ENCODE measurements at regions not wholly inside any gene's neighbourhood (a gene's known extent, or its start where the extent isn't known, plus 50 kb on each side); places are given as distances from the start of the nearest gene placed in this dataset.

- no peaks in the 10 kb centered on the region for H3K4me1 Mint-ChIP-seq
- H3K36me3 Mint-ChIP-seq = no peaks in the 10 kb centered on the region
- no peak overlapping the region for H3K27ac Mint-ChIP-seq
- DNase-seq (no peak), ATAC-seq (ENCODE audit: low read depth in 2 of 2) (no peak)
- Histone ChIP-seq H3K36me3 (ENCODE audit: control insufficient read depth, insufficient read depth, low read length) (no peaks in the 10 kb centered on the region), H3K27me3 (ENCODE audit: control insufficient read depth, insufficient read depth, low read length) (peaks cover 18% of the 10 kb centered on the region), H3K4me3 (ENCODE audit: low read depth, low read length) (no peak overlapping the region), H3K27ac (ENCODE audit: insufficient read depth, low read length, poor library complexity, severe bottlenecking) (no peak overlapping the region), H3K4me1 (ENCODE audit: control insufficient read depth, insufficient read depth, low read length, poor library complexity, severe bottlenecking) (no peaks in the 10 kb centered on the region), H3K9me3 (ENCODE audit: control insufficient read depth in 2 of 2, low read length in 2 of 2) (no peaks in the 10 kb centered on the region)
- H3K9me3 Mint-ChIP-seq = peaks cover 0 to 1% (median 0%) of the 10 kb centered on the region in 7 donors
- no peak overlapping the region for H3K4me3 Mint-ChIP-seq
- H3K27me3 Mint-ChIP-seq = peaks cover 27% of the 10 kb centered on the region
Observed at GRCh38 chr5:158055111-158055501, 196.2 kb upstream of the CLINT1 start.

GRCh38 chr5:158054223-158055110, 195.5 kb upstream of the CLINT1 start:
- peaks cover 0 to 1% (median 0%) of the 10 kb centered on the region in 7 donors for H3K9me3 Mint-ChIP-seq
- no peaks in the 10 kb centered on the region for H3K4me1 Mint-ChIP-seq
- H3K4me1 ChIP-seq (ENCODE audit: control insufficient read depth, insufficient read depth, low read length, poor library complexity, severe bottlenecking) = no peaks in the 10 kb centered on the region
- H3K36me3 ChIP-seq (ENCODE audit: control insufficient read depth, insufficient read depth, low read length) = no peaks in the 10 kb centered on the region
- H3K9me3 ChIP-seq (ENCODE audit: control insufficient read depth in 2 of 2, low read length in 2 of 2) = no peaks in the 10 kb centered on the region
- H3K27me3 Mint-ChIP-seq = peaks cover 25% of the 10 kb centered on the region
- H3K4me3 ChIP-seq (ENCODE audit: low read depth, low read length) = no peak overlapping the region
- ATAC-seq (ENCODE audit: low read depth in 2 of 2) (no peak), DNase-seq (no peak)
- peaks cover 18% of the 10 kb centered on the region for H3K27me3 ChIP-seq (ENCODE audit: control insufficient read depth, insufficient read depth, low read length)
- no peak overlapping the region for H3K4me3 Mint-ChIP-seq
- no peaks in the 10 kb centered on the region for H3K36me3 Mint-ChIP-seq
- H3K27ac Mint-ChIP-seq = no peak overlapping the region
- no peak overlapping the region for H3K27ac ChIP-seq (ENCODE audit: insufficient read depth, low read length, poor library complexity, severe bottlenecking)

GRCh38 chr5:158051036-158051435, 192.1 kb upstream of the CLINT1 start:
- ATAC-seq (ENCODE audit: low read depth in 2 of 2) (no peak), DNase-seq (no peak)
- Mint-ChIP-seq H3K36me3 (no peaks in the 10 kb centered on the region), H3K9me3 (peaks cover 0 to 3% (median 0%) of the 10 kb centered on the region in 7 donors), H3K4me3 (no peak overlapping the region), H3K27me3 (peaks cover 9% of the 10 kb centered on the region), H3K27ac (no peak overlapping the region), H3K4me1 (no peaks in the 10 kb centered on the region)
- H3K4me1 ChIP-seq (ENCODE audit: control insufficient read depth, insufficient read depth, low read length, poor library complexity, severe bottlenecking) = no peaks in the 10 kb centered on the region
- no peaks in the 10 kb centered on the region for H3K9me3 ChIP-seq (ENCODE audit: control insufficient read depth in 2 of 2, low read length in 2 of 2)
- no peak overlapping the region for H3K27ac ChIP-seq (ENCODE audit: insufficient read depth, low read length, poor library complexity, severe bottlenecking)
- no peaks in the 10 kb centered on the region for H3K36me3 ChIP-seq (ENCODE audit: control insufficient read depth, insufficient read depth, low read length)
- H3K4me3 ChIP-seq (ENCODE audit: low read depth, low read length) = no peak overlapping the region
- peaks cover 3% of the 10 kb centered on the region for H3K27me3 ChIP-seq (ENCODE audit: control insufficient read depth, insufficient read depth, low read length)

- Mint-ChIP-seq H3K4me3 (no peak overlapping the region), H3K36me3 (no peaks in the 10 kb centered on the region), H3K9me3 (peaks cover 0 to 3% (median 0%) of the 10 kb centered on the region in 7 donors), H3K27me3 (peaks cover 10% of the 10 kb centered on the region), H3K4me1 (no peaks in the 10 kb centered on the region), H3K27ac (no peak overlapping the region)
- H3K36me3 ChIP-seq (ENCODE audit: control insufficient read depth, insufficient read depth, low read length) = no peaks in the 10 kb centered on the region
- ATAC-seq (ENCODE audit: low read depth in 2 of 2) (no peak), DNase-seq (no peak)
- no peaks in the 10 kb centered on the region for H3K9me3 ChIP-seq (ENCODE audit: control insufficient read depth in 2 of 2, low read length in 2 of 2)
- H3K4me1 ChIP-seq (ENCODE audit: control insufficient read depth, insufficient read depth, low read length, poor library complexity, severe bottlenecking) = no peaks in the 10 kb centered on the region
- no peak overlapping the region for H3K4me3 ChIP-seq (ENCODE audit: low read depth, low read length)
- H3K27me3 ChIP-seq (ENCODE audit: control insufficient read depth, insufficient read depth, low read length) = peaks cover 5% of the 10 kb centered on the region
- H3K27ac ChIP-seq (ENCODE audit: insufficient read depth, low read length, poor library complexity, severe bottlenecking) = no peak overlapping the region
Observed at GRCh38 chr5:158050421-158050820, 191.5 kb upstream of the CLINT1 start.

- H3K4me3 Mint-ChIP-seq = no peak overlapping the region
- peaks cover 0 to 3% (median 0%) of the 10 kb centered on the region in 7 donors for H3K9me3 Mint-ChIP-seq
- H3K27ac ChIP-seq (ENCODE audit: insufficient read depth, low read length, poor library complexity, severe bottlenecking) = no peak overlapping the region
- no peaks in the 10 kb centered on the region for H3K9me3 ChIP-seq (ENCODE audit: control insufficient read depth in 2 of 2, low read length in 2 of 2)
- no peak overlapping the region for H3K27ac Mint-ChIP-seq
- H3K36me3 Mint-ChIP-seq = no peaks in the 10 kb centered on the region
- no peaks in the 10 kb centered on the region for H3K4me1 Mint-ChIP-seq
- no peaks in the 10 kb centered on the region for H3K4me1 ChIP-seq (ENCODE audit: control insufficient read depth, insufficient read depth, low read length, poor library complexity, severe bottlenecking)
- no peak overlapping the region for H3K4me3 ChIP-seq (ENCODE audit: low read depth, low read length)
- no peak for ATAC-seq (ENCODE audit: low read depth in 2 of 2)
- no peak for DNase-seq
- peaks cover 13% of the 10 kb centered on the region for H3K27me3 Mint-ChIP-seq
- no peaks in the 10 kb centered on the region for H3K36me3 ChIP-seq (ENCODE audit: control insufficient read depth, insufficient read depth, low read length)
- peaks cover 5% of the 10 kb centered on the region for H3K27me3 ChIP-seq (ENCODE audit: control insufficient read depth, insufficient read depth, low read length)
Observed at GRCh38 chr5:158049459-158049858, 190.5 kb upstream of the CLINT1 start.

- ATAC-seq (ENCODE audit: low read depth in 2 of 2) (no peak), DNase-seq (no peak)
- no peak overlapping the region for H3K27ac ChIP-seq (ENCODE audit: insufficient read depth, low read length, poor library complexity, severe bottlenecking)
- Mint-ChIP-seq H3K9me3 (peaks cover 0 to 4% (median 0%) of the 10 kb centered on the region in 7 donors), H3K27me3 (peaks cover 11% of the 10 kb centered on the region), H3K36me3 (no peaks in the 10 kb centered on the region), H3K4me1 (no peaks in the 10 kb centered on the region), H3K4me3 (no peak overlapping the region), H3K27ac (no peak overlapping the region)
- no peaks in the 10 kb centered on the region for H3K9me3 ChIP-seq (ENCODE audit: control insufficient read depth in 2 of 2, low read length in 2 of 2)
- H3K36me3 ChIP-seq (ENCODE audit: control insufficient read depth, insufficient read depth, low read length) = no peaks in the 10 kb centered on the region
- H3K4me3 ChIP-seq (ENCODE audit: low read depth, low read length) = no peak overlapping the region
- H3K4me1 ChIP-seq (ENCODE audit: control insufficient read depth, insufficient read depth, low read length, poor library complexity, severe bottlenecking) = no peaks in the 10 kb centered on the region
- H3K27me3 ChIP-seq (ENCODE audit: control insufficient read depth, insufficient read depth, low read length) = peaks cover 5% of the 10 kb centered on the region
Observed at GRCh38 chr5:158045696-158046095, 186.8 kb upstream of the CLINT1 start.

- Mint-ChIP-seq H3K27ac (no peak overlapping the region), H3K9me3 (peaks cover 0 to 10% (median 6%) of the 10 kb centered on the region in 7 donors), H3K27me3 (peaks cover 5% of the 10 kb centered on the region), H3K36me3 (no peaks in the 10 kb centered on the region), H3K4me1 (no peaks in the 10 kb centered on the region), H3K4me3 (no peak overlapping the region)
- ATAC-seq (ENCODE audit: low read depth in 2 of 2) (no peak), DNase-seq (no peak)
- H3K27me3 ChIP-seq (ENCODE audit: control insufficient read depth, insufficient read depth, low read length) = no peaks in the 10 kb centered on the region
- no peak overlapping the region for H3K4me3 ChIP-seq (ENCODE audit: low read depth, low read length)
- H3K36me3 ChIP-seq (ENCODE audit: control insufficient read depth, insufficient read depth, low read length) = no peaks in the 10 kb centered on the region
- peaks cover 0 to 3% of the 10 kb centered on the region in 2 experiments for H3K9me3 ChIP-seq (ENCODE audit: control insufficient read depth in 2 of 2, low read length in 2 of 2)
- no peaks in the 10 kb centered on the region for H3K4me1 ChIP-seq (ENCODE audit: control insufficient read depth, insufficient read depth, low read length, poor library complexity, severe bottlenecking)
- no peak overlapping the region for H3K27ac ChIP-seq (ENCODE audit: insufficient read depth, low read length, poor library complexity, severe bottlenecking)
Observed at GRCh38 chr5:158039911-158040347, 181.0 kb upstream of the CLINT1 start.

GRCh38 chr5:158039441-158039840, 180.5 kb upstream of the CLINT1 start:
- Mint-ChIP-seq H3K27ac (no peak overlapping the region), H3K4me3 (no peak overlapping the region), H3K4me1 (no peaks in the 10 kb centered on the region), H3K36me3 (no peaks in the 10 kb centered on the region), H3K27me3 (peaks cover under 1% of the 10 kb centered on the region), H3K9me3 (peaks cover 0 to 14% (median 9%) of the 10 kb centered on the region in 7 donors)
- no peaks in the 10 kb centered on the region for H3K27me3 ChIP-seq (ENCODE audit: control insufficient read depth, insufficient read depth, low read length)
- H3K36me3 ChIP-seq (ENCODE audit: control insufficient read depth, insufficient read depth, low read length) = no peaks in the 10 kb centered on the region
- H3K27ac ChIP-seq (ENCODE audit: insufficient read depth, low read length, poor library complexity, severe bottlenecking) = no peak overlapping the region
- no peak for DNase-seq
- peaks cover 4 to 8% of the 10 kb centered on the region in 2 experiments for H3K9me3 ChIP-seq (ENCODE audit: control insufficient read depth in 2 of 2, low read length in 2 of 2)
- H3K4me3 ChIP-seq (ENCODE audit: low read depth, low read length) = no peak overlapping the region
- ATAC-seq (ENCODE audit: low read depth in 2 of 2) = no peak
- H3K4me1 ChIP-seq (ENCODE audit: control insufficient read depth, insufficient read depth, low read length, poor library complexity, severe bottlenecking) = no peaks in the 10 kb centered on the region

Data from CD4-positive, CD25-positive, alpha-beta regulatory T cell (primary cell).